OCI-LY3 (cell line): ENCODE measurements at regions not wholly inside any gene's neighbourhood (a gene's known extent, or its start where the extent isn't known, plus 50 kb on each side); places are given as distances from the start of the nearest gene placed in this dataset.
"Not testable (repeated sequence)": the region's sequence is repeated elsewhere in the genome, so short reads cannot be mapped to it uniquely, and the experiment has no call there.

Source experiments
- EZH2phosphoT487 ChIP-seq: fragments of 200-600 bp; shearing (Covaris generic); IDR thresholded peaks from 2 replicates; pipeline ENCODE4 v1.6.1; 2018; ENCODE audit warnings: antibody characterized with exemption, mixed run types, low read depth
- TF ChIP-seq, protein P1 (sequence below): fragments of 200-600, 300-600 bp; sonication (generic); IDR thresholded peaks from 2 replicates; pipeline ENCODE4 v1.5.1; 2014; ENCODE audit warnings: antibody characterized with exemption, low read length, low read depth

DNA sequence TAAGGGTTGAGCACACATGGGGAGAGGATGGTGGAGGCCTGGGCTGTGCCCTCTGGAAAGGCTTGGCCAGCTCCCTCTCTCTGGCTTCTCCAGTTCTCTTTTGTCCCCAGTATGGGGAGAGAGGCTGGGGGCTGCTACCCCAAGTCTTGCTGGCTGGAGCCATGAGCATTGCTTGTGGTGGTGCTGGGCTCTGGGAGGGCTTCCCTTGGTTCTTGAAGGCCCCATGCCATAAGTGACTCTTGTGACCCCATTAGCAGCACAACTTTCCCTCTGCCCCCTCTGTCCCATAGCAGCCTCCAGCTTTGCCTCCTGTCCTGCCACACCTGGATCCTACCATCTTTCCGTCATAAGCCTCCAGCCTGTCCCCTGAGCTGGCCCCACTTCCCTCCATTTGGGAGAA lies 177.5 kb downstream of the TRIM43 start:
- TF ChIP-seq, protein P1, sequence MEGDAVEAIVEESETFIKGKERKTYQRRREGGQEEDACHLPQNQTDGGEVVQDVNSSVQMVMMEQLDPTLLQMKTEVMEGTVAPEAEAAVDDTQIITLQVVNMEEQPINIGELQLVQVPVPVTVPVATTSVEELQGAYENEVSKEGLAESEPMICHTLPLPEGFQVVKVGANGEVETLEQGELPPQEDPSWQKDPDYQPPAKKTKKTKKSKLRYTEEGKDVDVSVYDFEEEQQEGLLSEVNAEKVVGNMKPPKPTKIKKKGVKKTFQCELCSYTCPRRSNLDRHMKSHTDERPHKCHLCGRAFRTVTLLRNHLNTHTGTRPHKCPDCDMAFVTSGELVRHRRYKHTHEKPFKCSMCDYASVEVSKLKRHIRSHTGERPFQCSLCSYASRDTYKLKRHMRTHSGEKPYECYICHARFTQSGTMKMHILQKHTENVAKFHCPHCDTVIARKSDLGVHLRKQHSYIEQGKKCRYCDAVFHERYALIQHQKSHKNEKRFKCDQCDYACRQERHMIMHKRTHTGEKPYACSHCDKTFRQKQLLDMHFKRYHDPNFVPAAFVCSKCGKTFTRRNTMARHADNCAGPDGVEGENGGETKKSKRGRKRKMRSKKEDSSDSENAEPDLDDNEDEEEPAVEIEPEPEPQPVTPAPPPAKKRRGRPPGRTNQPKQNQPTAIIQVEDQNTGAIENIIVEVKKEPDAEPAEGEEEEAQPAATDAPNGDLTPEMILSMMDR = not testable (repeated sequence)
- not testable (repeated sequence) for TF ChIP-seq EZH2phosphoT487
